NCI-H446 treated with DMSO at 0.1 percent for 48 hours (cell line): ENCODE measurements at regions not wholly inside any gene's neighbourhood (a gene's known extent, or its start where the extent isn't known, plus 50 kb on each side); places are given as distances from the start of the nearest gene placed in this dataset.

Experiments used
- DNase-seq: peaks from one replicate; lab custom pipeline; 2025; lab: John Stamatoyannopoulos, UW

- no peak for DNase-seq
These were observed 51.9 kb upstream of the TMEM163 start for GRCh38 chr2:134770702-134771101.

GRCh38 chr2:134771313-134771801 is 52.6 kb upstream of the TMEM163 start:
- no peak for DNase-seq

GRCh38 chr2:134772493-134773169 is 53.8 kb upstream of the TMEM163 start:
- DNase-seq, result no peak

GRCh38 chr2:134773335-134773734 is 54.5 kb upstream of the TMEM163 start:
- DNase-seq, result no peak

- DNase-seq, result no peak
These were observed 55.3 kb upstream of the TMEM163 start for GRCh38 chr2:134773759-134774742.

- DNase-seq, result no peak
These were observed 56.2 kb upstream of the TMEM163 start for GRCh38 chr2:134774786-134775641.

GRCh38 chr2:134776836-134777235 is 58.0 kb upstream of the TMEM163 start:
- no peak for DNase-seq

- DNase-seq, result no peak
These were observed 58.8 kb upstream of the TMEM163 start for GRCh38 chr2:134777593-134777992.

- DNase-seq, result no peak
These were observed 59.6 kb upstream of the TMEM163 start for GRCh38 chr2:134778372-134778771.

GRCh38 chr2:134780972-134781371 is 57.4 kb upstream of the ACMSD start:
- no peak for DNase-seq

- DNase-seq, result no peak
These were observed 56.3 kb upstream of the ACMSD start for GRCh38 chr2:134782107-134782506.

GRCh38 chr2:134782792-134783191 is 55.6 kb upstream of the ACMSD start:
- peak; percentile 4 for DNase-seq

- no peak for DNase-seq
These were observed 54.5 kb upstream of the ACMSD start for GRCh38 chr2:134783912-134784311.

GRCh38 chr2:134785659-134786430 is 52.6 kb upstream of the ACMSD start:
- DNase-seq, result no peak

- no peak for DNase-seq
These were observed 50.0 kb upstream of the ACMSD start for GRCh38 chr2:134788417-134788816.
